ENCODE measurements at regions not wholly inside any gene's neighbourhood (a gene's known extent, or its start where the extent isn't known, plus 50 kb on each side); places are given as distances from the start of the nearest gene placed in this dataset.

GRCh38 chr10:35912615-35913569, 270.8 kb upstream of the FZD8 start:
- Histone ChIP-seq H3K4me2 (ENCODE audit: low read depth, low read length) (peak overlapping the region; percentile 14; the same call in 1 of the 2 replicates), H2BK5ac (ENCODE audit: low read depth, low read length, poor library complexity, severe bottlenecking) (peak overlapping the region; percentile 76), H2BK120ac (ENCODE audit: low read depth, low read length) (peak overlapping the region; percentile 76), H3K27ac (ENCODE audit: insufficient read depth, low read length) (peak overlapping the region; percentile 10; the same call in 1 of the 2 replicates), H3K14ac (replicated peaks; ENCODE audit: low read depth, low read length) (peak overlapping the region; percentile 35; the same call in 1 of the 2 replicates), H3K9ac (ENCODE audit: low read depth, low read length) (peak overlapping the region; percentile 53; the same call in 1 of the 2 replicates), H3K4me3 (ENCODE audit: insufficient read depth, low read depth, low read length) (no peak overlapping the region), H2BK20ac (ENCODE audit: low read depth, low read length) (peak overlapping the region; percentile 85), H3K9me3 (ENCODE audit: control insufficient read depth, insufficient read depth, low read length) (no peaks in the 10 kb centered on the region), H4K8ac (ENCODE audit: low read depth in 2 of 2, low read length in 2 of 2) (peak overlapping the region; percentile 51 to 62), H3K56ac (ENCODE audit: extremely low read depth, insufficient read depth, low read length) (peak overlapping the region; percentile 54), H2AK5ac (ENCODE audit: low read depth, low read length) (no peak overlapping the region), H3K23ac (ENCODE audit: low read depth, low read length) (peak overlapping the region; percentile 41; the same call in 1 of the 2 replicates), H4K20me1 (ENCODE audit: insufficient read depth, low read length) (no peaks in the 10 kb centered on the region), H3K9me1 (ENCODE audit: insufficient read depth, low read length) (peaks cover 5% of the 10 kb centered on the region), H3K4me1 (ENCODE audit: control insufficient read depth, insufficient read depth, low read length) (peaks cover 13% of the 10 kb centered on the region), H4K91ac (ENCODE audit: insufficient read depth, low read depth, low read length) (peak overlapping the region; percentile 72), H3K18ac (ENCODE audit: low read depth, low read length) (peak overlapping the region; percentile 79; the same call in 1 of the 2 replicates), H3K79me1 (ENCODE audit: low read depth in 1 of 2, low read length in 2 of 2) (no peaks in the 10 kb centered on the region), H3K27me3 (ENCODE audit: control insufficient read depth, insufficient read depth, low read length) (no peaks in the 10 kb centered on the region), H2AK9ac (replicated peaks; ENCODE audit: low read depth, low read length, poor library complexity) (no peak overlapping the region), H2AFZ (replicated peaks; ENCODE audit: low read length, poor library complexity) (no peak overlapping the region), H2BK15ac (ENCODE audit: low read depth, low read length) (peak overlapping the region; percentile 79; the same call in 2 of the 3 replicates), H3K36me3 (ENCODE audit: control insufficient read depth, insufficient read depth, low read length) (no peaks in the 10 kb centered on the region), H3K4ac (ENCODE audit: low read depth, low read length) (peak overlapping the region; percentile 59; the same call in 1 of the 2 replicates), H4K5ac (ENCODE audit: low read depth, low read length) (peak overlapping the region; percentile 15; the same call in 1 of the 2 replicates)
- dilution Hi-C loops (cut with HindIII; ENCODE audit: low sequenced_read_pairs, unreplicated experiment) (no loop called here), intact Hi-C loops (cut with micrococcal nuclease) (loop anchor here (5.0 to 10.0 kb wide), 2 partner anchors 186 to 862 kb away; no protein-coding TSS in a partner anchor), in situ Hi-C loops (cut with MboI; ENCODE audit: low sequenced_read_pairs) (loop anchor here (10.0 kb wide), 1 partner anchor 268 kb away; the partner anchor contains the start of gene FZD8)
- TF ChIP-seq MXI1 (IDR thresholded peaks at IDR 0.05; ENCODE audit: borderline replicate concordance, low read depth, low read length) (no peak), CEBPB (IDR thresholded peaks at IDR 0.05; ENCODE audit: low read depth, low read length) (peak; percentile 87), USF2 (IDR thresholded peaks at IDR 0.05; ENCODE audit: low read depth, low read length) (no peak), RFX5 (IDR thresholded peaks at IDR 0.05; ENCODE audit: low read depth, low read length) (no peak), CHD1 (IDR thresholded peaks at IDR 0.05; ENCODE audit: low read depth, low read length) (no peak), MAFK (IDR thresholded peaks at IDR 0.05; ENCODE audit: low read depth, low read length) (peak; percentile 75), FOS (IDR thresholded peaks at IDR 0.05; ENCODE audit: low read depth, low read length) (no peak), SMC3 (IDR thresholded peaks at IDR 0.05; ENCODE audit: low read depth, low read length) (no peak), RCOR1 (IDR thresholded peaks at IDR 0.05; ENCODE audit: insufficient replicate concordance, low read length) (no peak), POLR2A (IDR thresholded peaks at IDR 0.05; ENCODE audit: low read depth, low read length) (no peak)
- TF ChIP-seq, protein P1, sequence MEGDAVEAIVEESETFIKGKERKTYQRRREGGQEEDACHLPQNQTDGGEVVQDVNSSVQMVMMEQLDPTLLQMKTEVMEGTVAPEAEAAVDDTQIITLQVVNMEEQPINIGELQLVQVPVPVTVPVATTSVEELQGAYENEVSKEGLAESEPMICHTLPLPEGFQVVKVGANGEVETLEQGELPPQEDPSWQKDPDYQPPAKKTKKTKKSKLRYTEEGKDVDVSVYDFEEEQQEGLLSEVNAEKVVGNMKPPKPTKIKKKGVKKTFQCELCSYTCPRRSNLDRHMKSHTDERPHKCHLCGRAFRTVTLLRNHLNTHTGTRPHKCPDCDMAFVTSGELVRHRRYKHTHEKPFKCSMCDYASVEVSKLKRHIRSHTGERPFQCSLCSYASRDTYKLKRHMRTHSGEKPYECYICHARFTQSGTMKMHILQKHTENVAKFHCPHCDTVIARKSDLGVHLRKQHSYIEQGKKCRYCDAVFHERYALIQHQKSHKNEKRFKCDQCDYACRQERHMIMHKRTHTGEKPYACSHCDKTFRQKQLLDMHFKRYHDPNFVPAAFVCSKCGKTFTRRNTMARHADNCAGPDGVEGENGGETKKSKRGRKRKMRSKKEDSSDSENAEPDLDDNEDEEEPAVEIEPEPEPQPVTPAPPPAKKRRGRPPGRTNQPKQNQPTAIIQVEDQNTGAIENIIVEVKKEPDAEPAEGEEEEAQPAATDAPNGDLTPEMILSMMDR (conservative IDR thresholded peaks at IDR 0.05; ENCODE audit: low read depth, low read length) = no peak
- BruUV-seq (replicated peaks) = no TSS peak
- CTCF ChIA-PET = no interaction called here
- peak; percentile 82 for DNase-seq
- peak; percentile 51 for ATAC-seq (ENCODE audit: low read depth)
- POLR2A ChIA-PET (ENCODE audit: unreplicated experiment) = no interaction called here
- 100% methylated on average over 1 of the region's 6 CpGs; no CpG with 5 or more reads in 1 of the 2 experiments for WGBS, 2 experiments (ENCODE audit: extremely low coverage in 2 of 2, insufficient read length in 1 of 2)

All from IMR-90 (cell line).